ENCODE measurements at regions not wholly inside any gene's neighbourhood (a gene's known extent, or its start where the extent isn't known, plus 50 kb on each side); places are given as distances from the start of the nearest gene placed in this dataset.
"Not testable (repeated sequence)": the region's sequence is repeated elsewhere in the genome, so short reads cannot be mapped to it uniquely, and the experiment has no call there.

- DNase-seq (ENCODE audit: low spot score): no peak
Measured at GRCh38 chr2:146587291-146587713, 1257.5 kb upstream of the ACVR2A start.

- DNase-seq (ENCODE audit: low spot score): no peak
Measured at GRCh38 chr2:146584316-146584715, 1260.5 kb upstream of the ACVR2A start.

- peak; percentile 37 for DNase-seq (ENCODE audit: low spot score)
Measured at GRCh38 chr2:146579147-146579930, 1265.5 kb upstream of the ACVR2A start.

GRCh38 chr2:146576339-146577111, 1268.3 kb upstream of the ACVR2A start:
- DNase-seq (ENCODE audit: low spot score): no peak

- DNase-seq (ENCODE audit: low spot score): peak; percentile 8
Measured at GRCh38 chr2:146572598-146572997, 1272.2 kb upstream of the ACVR2A start.

GRCh38 chr2:146561996-146562395, 1282.8 kb upstream of the ACVR2A start:
- no peak for DNase-seq (ENCODE audit: low spot score)

DNA sequence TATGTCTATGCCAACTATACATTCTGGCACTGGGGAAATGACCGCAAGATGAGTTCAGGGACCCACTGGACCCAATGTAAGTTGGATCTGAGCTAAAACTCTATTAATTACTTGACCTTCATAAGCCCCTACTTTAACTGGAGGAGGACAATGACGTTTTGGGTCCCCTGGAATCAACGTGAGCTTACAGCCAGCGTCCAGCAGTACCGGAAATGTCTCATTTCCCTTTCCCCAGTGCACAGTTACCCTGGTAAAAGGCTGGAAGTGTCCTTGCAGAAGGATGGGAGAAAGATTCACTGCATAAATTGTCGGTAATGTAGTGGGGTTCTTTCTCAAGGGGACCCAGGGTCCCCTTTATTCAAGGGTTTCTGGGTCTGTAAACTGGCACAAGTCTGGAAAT, 1297.6 kb upstream of the ACVR2A start:
- no peak for DNase-seq (ENCODE audit: low spot score)

- no peak for DNase-seq (ENCODE audit: low spot score)
Measured at GRCh38 chr2:146544701-146545100, 1300.1 kb upstream of the ACVR2A start.

- no peak for DNase-seq (ENCODE audit: low spot score)
Measured at GRCh38 chr2:146541896-146542295, 1302.9 kb upstream of the ACVR2A start.

- DNase-seq (ENCODE audit: low spot score): no peak
Measured at GRCh38 chr2:146540271-146540932, 1304.4 kb upstream of the ACVR2A start.

GRCh38 chr2:146539739-146540138, 1305.1 kb upstream of the ACVR2A start:
- not testable (repeated sequence) for DNase-seq (ENCODE audit: low spot score)

- DNase-seq (ENCODE audit: low spot score): no peak
Measured at GRCh38 chr2:146537477-146537876, 1307.4 kb upstream of the ACVR2A start.

- DNase-seq (ENCODE audit: low spot score): no peak
Measured at GRCh38 chr2:146532509-146533147, 1312.2 kb upstream of the ACVR2A start.

DNA sequence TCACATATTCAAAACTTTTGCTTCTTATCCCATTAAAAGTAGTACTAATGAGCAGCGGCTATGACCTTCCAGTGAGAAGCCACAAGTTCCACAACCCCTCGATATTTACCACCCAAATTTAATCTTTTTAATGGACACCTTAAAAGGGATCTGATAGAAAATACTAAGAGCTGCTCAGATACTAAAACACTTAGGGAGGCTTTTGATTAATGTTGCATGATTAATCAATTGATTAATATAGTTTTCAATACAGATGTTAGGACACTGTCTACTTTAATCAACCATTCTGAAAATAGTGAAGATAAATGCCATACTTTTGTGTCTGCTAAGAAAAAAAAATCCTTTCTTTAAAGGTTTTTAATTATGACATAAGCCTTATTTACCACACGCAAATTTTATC, 1312.8 kb upstream of the ACVR2A start:
- no peak for DNase-seq (ENCODE audit: low spot score)

GRCh38 chr2:146530886-146531285, 1313.9 kb upstream of the ACVR2A start:
- no peak for DNase-seq (ENCODE audit: low spot score)

GRCh38 chr2:146527166-146527565, 1317.7 kb upstream of the ACVR2A start:
- DNase-seq (ENCODE audit: low spot score): no peak

GRCh38 chr2:146523196-146523595, 1321.6 kb upstream of the ACVR2A start:
- peak; percentile 19 for DNase-seq (ENCODE audit: low spot score)

- DNase-seq (ENCODE audit: low spot score): no peak
Measured at GRCh38 chr2:146506851-146507250, 1338.0 kb upstream of the ACVR2A start.

DNA sequence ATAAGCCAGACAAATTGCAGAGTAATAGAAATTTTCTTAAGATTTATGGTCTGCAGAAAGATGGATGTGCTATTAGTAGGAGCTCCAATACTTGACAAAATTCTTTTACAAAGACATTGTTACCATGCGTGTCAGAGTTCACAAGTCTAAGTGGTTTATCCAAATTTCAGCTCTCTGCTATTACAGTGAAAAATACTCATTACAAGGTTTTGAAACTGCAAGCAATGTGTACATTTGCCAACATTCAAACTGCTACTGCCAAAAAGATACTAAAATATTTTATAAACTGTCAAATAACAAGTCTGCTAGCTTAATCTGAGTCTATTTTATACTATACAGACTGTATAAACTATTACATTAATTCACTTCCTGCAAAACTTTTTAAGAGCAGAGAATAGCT, 1341.5 kb upstream of the ACVR2A start:
- DNase-seq (ENCODE audit: low spot score): no peak

- no peak for DNase-seq (ENCODE audit: low spot score)
Measured at GRCh38 chr2:146496248-146496647, 1348.6 kb upstream of the ACVR2A start.

DNA sequence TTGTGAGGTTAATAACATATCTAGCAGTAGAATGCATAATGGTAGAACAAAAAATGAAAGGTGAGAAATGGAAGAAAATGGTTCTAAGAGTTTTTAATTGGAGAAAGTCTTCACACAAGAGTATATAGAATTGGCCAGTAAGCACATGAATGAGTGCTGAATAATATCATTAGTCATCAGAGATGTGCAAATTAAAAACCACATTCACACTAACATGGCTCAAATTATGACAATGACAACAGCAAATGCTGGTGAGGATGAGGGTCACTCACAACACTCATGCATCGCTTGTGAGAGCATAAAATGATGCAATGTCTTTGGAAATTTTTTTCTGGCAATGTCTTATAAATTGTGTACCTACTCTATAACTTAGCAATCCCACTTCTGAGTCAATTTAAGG, 1355.4 kb upstream of the ACVR2A start:
- DNase-seq (ENCODE audit: low spot score): no peak

- DNase-seq (ENCODE audit: low spot score): peak; percentile 7
Measured at GRCh38 chr2:146481629-146482028, 1363.2 kb upstream of the ACVR2A start.

Measured in GM03348 (cell line).